IPS-15b (cell line): ENCODE measurements at regions not wholly inside any gene's neighbourhood (a gene's known extent, or its start where the extent isn't known, plus 50 kb on each side); places are given as distances from the start of the nearest gene placed in this dataset.

ENCODE experiments used
- H3K27me3 ChIP-seq: one replicate; pipeline ENCODE4 v1.6.1; 2013; ENCODE audit warnings: low read length; ENCODE audit not compliant: control insufficient read depth, insufficient read depth
- H3K36me3 ChIP-seq: one replicate; pipeline ENCODE4 v1.6.1; 2013; ENCODE audit warnings: low read length; ENCODE audit not compliant: control insufficient read depth, insufficient read depth
- H3K4me1 ChIP-seq: one replicate; pipeline ENCODE4 v1.6.1; 2013; ENCODE audit warnings: mild to moderate bottlenecking, low read length; ENCODE audit not compliant: control insufficient read depth, insufficient read depth
- H3K4me3 ChIP-seq: one replicate; pipeline ENCODE4 v1.5.1; 2013; ENCODE audit warnings: low read depth, low read length
- H3K9ac ChIP-seq: one replicate; pipeline ENCODE4 v1.6.1; 2013; ENCODE audit warnings: low read depth, mild to moderate bottlenecking, low read length
- H3K9me3 ChIP-seq: one replicate; pipeline ENCODE4 v1.6.1; 2013; ENCODE audit warnings: mild to moderate bottlenecking, low read length; ENCODE audit not compliant: control insufficient read depth, insufficient read depth

GRCh38 chr6:128736780-128737179, 146.2 kb upstream of the LAMA2 start:
- no peak overlapping the region for H3K9ac ChIP-seq
- H3K36me3 ChIP-seq, result no peaks in the 10 kb centered on the region
- H3K27me3 ChIP-seq, result no peaks in the 10 kb centered on the region
- no peaks in the 10 kb centered on the region for H3K9me3 ChIP-seq
- H3K4me3 ChIP-seq, result no peak overlapping the region
- no peaks in the 10 kb centered on the region for H3K4me1 ChIP-seq

GRCh38 chr6:128731249-128732165, 151.4 kb upstream of the LAMA2 start:
- Histone ChIP-seq H3K4me1 (peaks cover 4% of the 10 kb centered on the region), H3K9me3 (no peaks in the 10 kb centered on the region), H3K9ac (no peak overlapping the region)

GRCh38 chr6:128727500-128727899, 155.4 kb upstream of the LAMA2 start:
- Histone ChIP-seq H3K9me3 (no peaks in the 10 kb centered on the region), H3K9ac (no peak overlapping the region), H3K4me1 (peaks cover 27% of the 10 kb centered on the region), H3K27me3 (no peaks in the 10 kb centered on the region), H3K36me3 (no peaks in the 10 kb centered on the region), H3K4me3 (no peak overlapping the region)

More at GRCh38 chr6:128731249-128732165, 151.4 kb upstream of the LAMA2 start:
- Histone ChIP-seq H3K36me3 (no peaks in the 10 kb centered on the region), H3K27me3 (no peaks in the 10 kb centered on the region), H3K4me3 (no peak overlapping the region)

- peaks cover 33% of the 10 kb centered on the region for H3K4me1 ChIP-seq
- no peak overlapping the region for H3K4me3 ChIP-seq
- H3K9ac ChIP-seq, result no peak overlapping the region
- H3K36me3 ChIP-seq, result no peaks in the 10 kb centered on the region
- H3K27me3 ChIP-seq, result no peaks in the 10 kb centered on the region
- H3K9me3 ChIP-seq, result no peaks in the 10 kb centered on the region
Observed at GRCh38 chr6:128725271-128726233, 157.4 kb upstream of the LAMA2 start.

- Histone ChIP-seq H3K27me3 (no peaks in the 10 kb centered on the region), H3K36me3 (no peaks in the 10 kb centered on the region), H3K4me1 (peaks cover 37% of the 10 kb centered on the region), H3K9ac (no peak overlapping the region), H3K4me3 (no peak overlapping the region), H3K9me3 (no peaks in the 10 kb centered on the region)
Observed at GRCh38 chr6:128724738-128725137, 158.2 kb upstream of the LAMA2 start.

- Histone ChIP-seq H3K4me3 (no peak overlapping the region), H3K36me3 (no peaks in the 10 kb centered on the region), H3K9me3 (no peaks in the 10 kb centered on the region), H3K27me3 (no peaks in the 10 kb centered on the region), H3K9ac (no peak overlapping the region), H3K4me1 (peaks cover 37% of the 10 kb centered on the region)
Observed at GRCh38 chr6:128723667-128724066, 159.3 kb upstream of the LAMA2 start.

- Histone ChIP-seq H3K36me3 (no peaks in the 10 kb centered on the region), H3K27me3 (no peaks in the 10 kb centered on the region), H3K4me1 (peaks cover 37% of the 10 kb centered on the region), H3K9me3 (no peaks in the 10 kb centered on the region), H3K4me3 (no peak overlapping the region), H3K9ac (no peak overlapping the region)
Observed at GRCh38 chr6:128720891-128721290, 162.0 kb upstream of the LAMA2 start.

- no peak overlapping the region for H3K9ac ChIP-seq
- H3K27me3 ChIP-seq, result no peaks in the 10 kb centered on the region
- H3K9me3 ChIP-seq, result no peaks in the 10 kb centered on the region
- no peaks in the 10 kb centered on the region for H3K36me3 ChIP-seq
- peaks cover 37% of the 10 kb centered on the region for H3K4me1 ChIP-seq
- no peak overlapping the region for H3K4me3 ChIP-seq
Observed at GRCh38 chr6:128719786-128720185, 163.2 kb upstream of the LAMA2 start.

- Histone ChIP-seq H3K4me3 (no peak overlapping the region), H3K9ac (no peak overlapping the region), H3K27me3 (no peaks in the 10 kb centered on the region), H3K9me3 (no peaks in the 10 kb centered on the region), H3K4me1 (no peaks in the 10 kb centered on the region), H3K36me3 (no peaks in the 10 kb centered on the region)
Observed at GRCh38 chr6:128713461-128713860, 169.5 kb upstream of the LAMA2 start.

- H3K4me3 ChIP-seq, result no peak overlapping the region
- H3K27me3 ChIP-seq, result no peaks in the 10 kb centered on the region
- H3K4me1 ChIP-seq, result no peaks in the 10 kb centered on the region
- H3K9me3 ChIP-seq, result no peaks in the 10 kb centered on the region
- no peak overlapping the region for H3K9ac ChIP-seq
- no peaks in the 10 kb centered on the region for H3K36me3 ChIP-seq
Observed at GRCh38 chr6:128712898-128713297, 170.0 kb upstream of the LAMA2 start.

- H3K4me3 ChIP-seq, result no peak overlapping the region
- no peaks in the 10 kb centered on the region for H3K36me3 ChIP-seq
- no peaks in the 10 kb centered on the region for H3K27me3 ChIP-seq
Observed at GRCh38 chr6:128711149-128711548, 171.8 kb upstream of the LAMA2 start.

More at GRCh38 chr6:128711149-128711548, 171.8 kb upstream of the LAMA2 start:
- no peak overlapping the region for H3K9ac ChIP-seq
- no peaks in the 10 kb centered on the region for H3K4me1 ChIP-seq
- H3K9me3 ChIP-seq, result no peaks in the 10 kb centered on the region
